ENCODE measurements at regions not wholly inside any gene's neighbourhood (a gene's known extent, or its start where the extent isn't known, plus 50 kb on each side); places are given as distances from the start of the nearest gene placed in this dataset.
"Not testable (repeated sequence)": the region's sequence is repeated elsewhere in the genome, so short reads cannot be mapped to it uniquely, and the experiment has no call there.

- TF ChIP-seq, protein P1, sequence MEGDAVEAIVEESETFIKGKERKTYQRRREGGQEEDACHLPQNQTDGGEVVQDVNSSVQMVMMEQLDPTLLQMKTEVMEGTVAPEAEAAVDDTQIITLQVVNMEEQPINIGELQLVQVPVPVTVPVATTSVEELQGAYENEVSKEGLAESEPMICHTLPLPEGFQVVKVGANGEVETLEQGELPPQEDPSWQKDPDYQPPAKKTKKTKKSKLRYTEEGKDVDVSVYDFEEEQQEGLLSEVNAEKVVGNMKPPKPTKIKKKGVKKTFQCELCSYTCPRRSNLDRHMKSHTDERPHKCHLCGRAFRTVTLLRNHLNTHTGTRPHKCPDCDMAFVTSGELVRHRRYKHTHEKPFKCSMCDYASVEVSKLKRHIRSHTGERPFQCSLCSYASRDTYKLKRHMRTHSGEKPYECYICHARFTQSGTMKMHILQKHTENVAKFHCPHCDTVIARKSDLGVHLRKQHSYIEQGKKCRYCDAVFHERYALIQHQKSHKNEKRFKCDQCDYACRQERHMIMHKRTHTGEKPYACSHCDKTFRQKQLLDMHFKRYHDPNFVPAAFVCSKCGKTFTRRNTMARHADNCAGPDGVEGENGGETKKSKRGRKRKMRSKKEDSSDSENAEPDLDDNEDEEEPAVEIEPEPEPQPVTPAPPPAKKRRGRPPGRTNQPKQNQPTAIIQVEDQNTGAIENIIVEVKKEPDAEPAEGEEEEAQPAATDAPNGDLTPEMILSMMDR (conservative IDR thresholded peaks at IDR 0.05; ENCODE audit: low read length): not testable (repeated sequence)
- TF ChIP-seq EZH2phosphoT487 (IDR thresholded peaks at IDR 0.05; ENCODE audit: borderline replicate concordance, low read depth, low read length): not testable (repeated sequence)
Observed at GRCh38 chr2:111411867-111412681, 291.4 kb downstream of the BCL2L11 start.
